GM12865 (cell line): ENCODE measurements at regions not wholly inside any gene's neighbourhood (a gene's known extent, or its start where the extent isn't known, plus 50 kb on each side); places are given as distances from the start of the nearest gene placed in this dataset.

Experiments
- DNase-seq: peaks from one replicate; pipeline ENCODE4 v3.0.0; 2010; ENCODE audit warnings: low read depth
- H3K4me3 ChIP-seq: 2 replicates; pipeline ENCODE4 v1.5.1; 2011; ENCODE audit warnings: mild to moderate bottlenecking, low read depth, low read length, control low read depth
- TF ChIP-seq, protein P1 (sequence below): IDR thresholded peaks from 2 replicates; pipeline ENCODE4 v1.5.1; 2011; ENCODE audit warnings: low read length, control low read depth, low read depth, inconsistent platforms; ENCODE audit not compliant: insufficient read depth; ENCODE audit errors: missing control alignments

DNA sequence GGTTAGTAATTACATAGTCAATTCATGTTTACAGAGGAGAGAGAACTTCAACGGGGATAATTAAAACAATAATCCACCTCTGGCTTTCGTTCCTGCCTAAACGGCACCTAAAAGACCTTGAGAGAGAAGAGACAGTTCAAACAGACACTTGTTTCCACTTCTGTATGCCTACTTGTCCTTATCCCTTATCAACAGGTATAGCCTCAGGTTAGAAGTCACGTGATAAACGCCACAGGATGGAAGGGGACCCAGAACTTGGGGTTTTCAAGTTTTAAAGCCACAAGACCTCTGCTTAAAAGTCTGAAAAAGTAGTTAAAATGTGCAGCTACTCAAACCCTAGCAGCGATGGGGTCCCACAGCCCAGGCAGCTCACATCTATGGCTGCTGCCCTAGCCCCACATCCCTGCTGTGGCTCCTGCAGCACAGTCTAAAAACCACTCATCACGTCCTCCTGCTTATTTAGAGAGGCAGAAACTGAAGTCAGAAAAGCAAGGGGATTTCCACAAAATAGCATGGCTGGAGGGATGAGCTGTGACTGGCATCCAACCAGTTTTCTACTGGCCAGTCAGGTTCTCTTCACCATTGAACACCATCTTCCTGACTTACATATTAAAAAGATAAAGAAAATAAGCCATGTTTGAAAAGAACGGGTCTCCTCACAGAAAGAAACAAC lies 51.2 kb upstream of the SEC16B start:
- H3K4me3 ChIP-seq: no peak overlapping the region
- DNase-seq: no peak

DNA sequence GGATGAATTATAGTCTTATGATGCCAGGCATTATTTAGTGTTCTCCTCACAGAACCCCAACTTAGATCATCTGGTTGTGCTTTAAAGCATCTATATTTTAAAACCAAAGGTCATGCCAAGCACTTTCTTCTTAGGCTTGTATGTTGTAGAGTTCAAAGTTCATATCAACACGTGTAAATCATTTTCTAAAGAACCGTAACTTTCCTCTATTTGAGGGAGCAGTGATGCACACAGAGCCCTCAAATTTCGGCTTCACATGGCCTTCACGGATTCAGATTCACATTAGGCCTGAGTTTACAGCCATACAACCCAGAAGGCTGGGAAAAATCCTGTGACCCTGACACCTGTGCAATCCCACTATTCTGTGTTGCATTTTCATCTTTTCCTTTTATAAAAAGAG lies 52.1 kb upstream of the SEC16B start:
- no peak overlapping the region for H3K4me3 ChIP-seq
- no peak for DNase-seq
- TF ChIP-seq, protein P1, sequence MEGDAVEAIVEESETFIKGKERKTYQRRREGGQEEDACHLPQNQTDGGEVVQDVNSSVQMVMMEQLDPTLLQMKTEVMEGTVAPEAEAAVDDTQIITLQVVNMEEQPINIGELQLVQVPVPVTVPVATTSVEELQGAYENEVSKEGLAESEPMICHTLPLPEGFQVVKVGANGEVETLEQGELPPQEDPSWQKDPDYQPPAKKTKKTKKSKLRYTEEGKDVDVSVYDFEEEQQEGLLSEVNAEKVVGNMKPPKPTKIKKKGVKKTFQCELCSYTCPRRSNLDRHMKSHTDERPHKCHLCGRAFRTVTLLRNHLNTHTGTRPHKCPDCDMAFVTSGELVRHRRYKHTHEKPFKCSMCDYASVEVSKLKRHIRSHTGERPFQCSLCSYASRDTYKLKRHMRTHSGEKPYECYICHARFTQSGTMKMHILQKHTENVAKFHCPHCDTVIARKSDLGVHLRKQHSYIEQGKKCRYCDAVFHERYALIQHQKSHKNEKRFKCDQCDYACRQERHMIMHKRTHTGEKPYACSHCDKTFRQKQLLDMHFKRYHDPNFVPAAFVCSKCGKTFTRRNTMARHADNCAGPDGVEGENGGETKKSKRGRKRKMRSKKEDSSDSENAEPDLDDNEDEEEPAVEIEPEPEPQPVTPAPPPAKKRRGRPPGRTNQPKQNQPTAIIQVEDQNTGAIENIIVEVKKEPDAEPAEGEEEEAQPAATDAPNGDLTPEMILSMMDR: no peak

More for the DNA sequence above, 51.2 kb upstream of the SEC16B start:
- TF ChIP-seq, protein P1: no peak

DNA sequence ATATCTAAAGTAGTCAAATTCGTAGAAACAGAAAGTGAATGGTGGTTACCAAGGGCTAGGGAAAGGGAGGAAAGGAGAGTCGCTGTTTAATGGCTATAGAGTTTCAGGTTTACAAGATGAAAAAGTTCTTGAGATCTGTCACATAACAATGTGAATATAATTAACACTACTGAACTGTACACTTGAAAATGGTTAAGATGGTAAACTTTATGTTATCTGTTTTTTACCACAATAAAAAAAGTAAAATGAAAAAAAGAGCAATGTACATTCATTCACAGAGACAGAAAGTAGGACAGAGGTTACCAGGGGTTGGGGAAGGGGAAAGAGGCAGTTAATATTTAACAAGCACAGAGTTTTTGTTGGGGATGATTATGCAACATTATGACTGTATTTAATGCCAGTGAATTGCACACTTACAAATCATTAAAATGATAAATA lies 53.3 kb upstream of the SEC16B start:
- no peak for DNase-seq
- no peak overlapping the region for H3K4me3 ChIP-seq
- TF ChIP-seq, protein P1: no peak

DNA sequence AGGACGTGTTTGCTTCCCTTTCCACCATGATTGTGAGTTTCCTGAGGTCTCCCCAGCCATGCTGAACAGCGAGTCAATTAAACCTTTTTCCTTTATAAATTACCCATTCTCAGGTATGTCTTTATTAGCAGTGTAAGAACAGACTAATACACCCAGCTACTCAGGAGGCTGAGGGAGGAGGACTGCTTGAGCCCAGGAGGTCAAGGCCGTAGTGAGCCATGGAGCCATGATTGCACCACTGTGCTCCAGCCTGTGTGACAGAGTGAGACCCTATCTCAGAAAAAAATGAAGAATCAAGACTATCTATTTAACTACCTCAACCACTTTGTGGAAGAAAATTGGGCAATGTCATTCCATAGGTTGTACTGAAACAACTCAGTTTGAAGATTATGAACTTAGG lies 54.6 kb upstream of the SEC16B start:
- H3K4me3 ChIP-seq: no peak overlapping the region
- TF ChIP-seq, protein P1: no peak
- no peak for DNase-seq

DNA sequence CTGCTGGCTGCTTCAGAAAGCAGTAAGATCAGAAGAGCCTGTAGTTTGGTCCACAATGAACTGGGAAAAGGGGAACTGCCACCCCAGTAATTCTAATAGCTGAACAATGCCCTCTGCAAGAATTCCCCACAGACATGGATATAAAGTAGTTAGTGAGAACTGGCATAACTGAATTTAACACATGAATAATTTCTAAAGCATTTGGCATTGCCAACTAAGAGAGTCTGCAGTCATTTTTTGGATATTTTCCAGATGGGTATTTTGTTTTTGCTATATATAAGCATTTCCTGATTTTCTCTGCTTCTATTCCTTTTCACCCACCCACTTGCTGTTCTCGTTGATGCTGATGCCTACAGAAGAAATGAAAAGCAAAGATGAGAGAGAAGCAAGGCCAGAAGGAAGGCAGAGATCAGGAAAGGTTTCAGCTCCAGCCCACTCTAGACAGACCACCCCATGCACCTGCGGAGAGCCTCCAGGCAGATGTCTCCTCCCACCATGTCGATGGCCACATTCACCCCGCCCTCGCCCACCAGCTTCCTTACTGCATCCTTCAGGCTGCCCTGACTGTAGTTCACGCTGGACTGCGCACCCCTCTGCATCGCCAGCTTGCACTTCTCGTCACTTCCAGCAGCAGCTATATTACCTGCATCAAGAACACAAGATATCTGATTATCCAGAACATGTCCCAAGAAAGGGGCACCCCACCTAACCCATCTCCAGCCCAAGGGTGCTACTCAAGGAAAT lies 55.9 kb upstream of the SEC16B start:
- TF ChIP-seq, protein P1: no peak
- no peak overlapping the region for H3K4me3 ChIP-seq
- DNase-seq: no peak

DNA sequence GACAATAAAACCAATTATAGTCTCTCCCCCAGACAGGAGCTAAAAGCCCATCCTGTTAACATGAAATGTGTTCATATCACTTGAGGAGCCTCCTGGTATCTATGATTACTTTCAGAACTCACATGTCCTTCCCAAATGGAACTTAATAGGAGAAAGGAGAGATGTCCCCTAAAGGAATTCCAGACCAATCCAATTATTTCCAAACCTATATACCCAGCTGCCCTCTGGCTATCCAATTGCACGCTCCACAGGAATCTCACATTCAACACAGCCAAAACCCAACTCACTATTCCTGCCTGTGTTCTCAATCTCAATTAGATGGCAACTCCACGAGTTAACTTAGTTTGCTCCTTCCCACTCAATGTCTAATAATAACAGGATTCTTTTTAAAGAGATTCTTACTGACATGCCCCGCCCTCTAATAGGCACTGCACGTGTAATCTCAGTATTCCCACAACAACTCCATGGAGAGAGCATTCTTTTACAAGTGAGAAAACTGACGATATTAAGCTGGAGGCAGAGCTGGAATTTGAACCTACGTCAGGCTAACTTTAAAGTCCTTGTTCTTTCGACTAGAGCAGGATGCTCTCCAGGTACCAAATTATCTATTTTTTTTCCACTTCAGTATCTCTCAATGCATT lies 59.1 kb upstream of the SEC16B start:
- TF ChIP-seq, protein P1: no peak
- DNase-seq: no peak
- no peak overlapping the region for H3K4me3 ChIP-seq
